ENCODE measurements at regions not wholly inside any gene's neighbourhood (a gene's known extent, or its start where the extent isn't known, plus 50 kb on each side); places are given as distances from the start of the nearest gene placed in this dataset.

- TF ChIP-seq ZBTB33 (CRISPR knock-in tag; IDR thresholded peaks at IDR 0.05) (no peak), MBD4 (IDR thresholded peaks at IDR 0.05; ENCODE audit: borderline replicate concordance, low read length) (no peak), ZNF282 (IDR thresholded peaks at IDR 0.05; ENCODE audit: partially characterized antibody) (no peak), MATR3 (CRISPR knock-in tag; IDR thresholded peaks at IDR 0.05) (no peak), ARNTL (CRISPR knock-in tag; IDR thresholded peaks at IDR 0.05) (no peak), EZH2 (conservative IDR thresholded peaks at IDR 0.05; ENCODE audit: low read depth, low read length) (no peak), HNF4A (CRISPR knock-in tag; IDR thresholded peaks at IDR 0.05) (no peak), POLR2A (IDR thresholded peaks at IDR 0.05; ENCODE audit: insufficient read depth in 1 of 2, low read depth in 2 of 2, low read length in 2 of 2) (no peak), DMAP1 (CRISPR knock-in tag; IDR thresholded peaks at IDR 0.05) (no peak)
- TF ChIP-seq, protein P1, sequence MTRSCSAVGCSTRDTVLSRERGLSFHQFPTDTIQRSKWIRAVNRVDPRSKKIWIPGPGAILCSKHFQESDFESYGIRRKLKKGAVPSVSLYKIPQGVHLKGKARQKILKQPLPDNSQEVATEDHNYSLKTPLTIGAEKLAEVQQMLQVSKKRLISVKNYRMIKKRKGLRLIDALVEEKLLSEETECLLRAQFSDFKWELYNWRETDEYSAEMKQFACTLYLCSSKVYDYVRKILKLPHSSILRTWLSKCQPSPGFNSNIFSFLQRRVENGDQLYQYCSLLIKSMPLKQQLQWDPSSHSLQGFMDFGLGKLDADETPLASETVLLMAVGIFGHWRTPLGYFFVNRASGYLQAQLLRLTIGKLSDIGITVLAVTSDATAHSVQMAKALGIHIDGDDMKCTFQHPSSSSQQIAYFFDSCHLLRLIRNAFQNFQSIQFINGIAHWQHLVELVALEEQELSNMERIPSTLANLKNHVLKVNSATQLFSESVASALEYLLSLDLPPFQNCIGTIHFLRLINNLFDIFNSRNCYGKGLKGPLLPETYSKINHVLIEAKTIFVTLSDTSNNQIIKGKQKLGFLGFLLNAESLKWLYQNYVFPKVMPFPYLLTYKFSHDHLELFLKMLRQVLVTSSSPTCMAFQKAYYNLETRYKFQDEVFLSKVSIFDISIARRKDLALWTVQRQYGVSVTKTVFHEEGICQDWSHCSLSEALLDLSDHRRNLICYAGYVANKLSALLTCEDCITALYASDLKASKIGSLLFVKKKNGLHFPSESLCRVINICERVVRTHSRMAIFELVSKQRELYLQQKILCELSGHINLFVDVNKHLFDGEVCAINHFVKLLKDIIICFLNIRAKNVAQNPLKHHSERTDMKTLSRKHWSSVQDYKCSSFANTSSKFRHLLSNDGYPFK (CRISPR knock-in tag; IDR thresholded peaks at IDR 0.05; ENCODE audit: borderline replicate concordance): no peak
Observed at GRCh38 chr10:20682782-20683181, 214.3 kb downstream of the NEBL start.

All from HepG2 (cell line).